Stomach (tissue), 4 donors: ENCODE measurements at regions not wholly inside any gene's neighbourhood (a gene's known extent, or its start where the extent isn't known, plus 50 kb on each side); places are given as distances from the start of the nearest gene placed in this dataset.

ENCODE experiments used
- POLR2A ChIP-seq, 4 donors: fragments of 450-650 bp; IDR thresholded peaks; one replicate each; pipeline ENCODE4 v1.6.1; 2016; ENCODE audit warnings: antibody characterized with exemption in 4 of 4, control low read depth in 2 of 4, mild to moderate bottlenecking in 1 of 4, moderate library complexity in 1 of 4
- TF ChIP-seq, protein P1 (sequence below), 7 experiments: fragments of 450-650 bp in 4 of 7; fragments of 200-600 bp in 3 of 7; sonication (generic) in 3 of 7; IDR thresholded peaks; one replicate each; pipeline ENCODE4 v1.5.1; 2016 to 2019; ENCODE audit warnings: antibody characterized with exemption in 7 of 7, control low read depth in 2 of 7, mild to moderate bottlenecking in 1 of 7

DNA sequence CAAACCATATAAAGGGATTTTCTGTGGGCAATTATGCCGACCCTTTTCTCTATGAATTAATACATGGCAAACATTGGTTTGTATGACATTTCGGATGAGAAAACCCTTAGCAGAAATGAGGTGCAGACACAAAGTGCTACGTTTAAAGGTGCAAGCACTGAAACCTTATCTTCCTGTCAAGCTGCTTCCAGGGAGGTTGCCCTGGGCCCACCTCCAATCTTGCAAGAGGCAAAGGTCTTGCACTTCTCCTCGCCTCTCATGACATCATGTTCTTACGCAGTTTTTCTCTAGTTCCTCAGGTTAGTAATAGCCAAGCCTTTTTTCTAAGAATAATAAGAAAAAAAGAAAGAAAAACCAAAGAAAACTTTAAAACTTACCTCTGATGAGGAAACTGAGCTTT, 220.1 kb downstream of the DHX15 start:
- TF ChIP-seq, protein P1, sequence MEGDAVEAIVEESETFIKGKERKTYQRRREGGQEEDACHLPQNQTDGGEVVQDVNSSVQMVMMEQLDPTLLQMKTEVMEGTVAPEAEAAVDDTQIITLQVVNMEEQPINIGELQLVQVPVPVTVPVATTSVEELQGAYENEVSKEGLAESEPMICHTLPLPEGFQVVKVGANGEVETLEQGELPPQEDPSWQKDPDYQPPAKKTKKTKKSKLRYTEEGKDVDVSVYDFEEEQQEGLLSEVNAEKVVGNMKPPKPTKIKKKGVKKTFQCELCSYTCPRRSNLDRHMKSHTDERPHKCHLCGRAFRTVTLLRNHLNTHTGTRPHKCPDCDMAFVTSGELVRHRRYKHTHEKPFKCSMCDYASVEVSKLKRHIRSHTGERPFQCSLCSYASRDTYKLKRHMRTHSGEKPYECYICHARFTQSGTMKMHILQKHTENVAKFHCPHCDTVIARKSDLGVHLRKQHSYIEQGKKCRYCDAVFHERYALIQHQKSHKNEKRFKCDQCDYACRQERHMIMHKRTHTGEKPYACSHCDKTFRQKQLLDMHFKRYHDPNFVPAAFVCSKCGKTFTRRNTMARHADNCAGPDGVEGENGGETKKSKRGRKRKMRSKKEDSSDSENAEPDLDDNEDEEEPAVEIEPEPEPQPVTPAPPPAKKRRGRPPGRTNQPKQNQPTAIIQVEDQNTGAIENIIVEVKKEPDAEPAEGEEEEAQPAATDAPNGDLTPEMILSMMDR (IDR thresholded peaks at IDR 0.05) = no peak
- no peak for TF ChIP-seq POLR2A (IDR thresholded peaks at IDR 0.05)
